ENCODE measurements at regions not wholly inside any gene's neighbourhood (a gene's known extent, or its start where the extent isn't known, plus 50 kb on each side); places are given as distances from the start of the nearest gene placed in this dataset.

- Histone ChIP-seq H3K4me1 (ENCODE audit: control insufficient read depth, low read length) (no peaks in the 10 kb centered on the region), H3K79me2 (ENCODE audit: control insufficient read depth, low read length) (no peaks in the 10 kb centered on the region), H3K4me2 (ENCODE audit: low read length) (no peak overlapping the region), H3K4me3 (ENCODE audit: low read length) (no peak overlapping the region), H3F3A (ENCODE audit: control insufficient read depth, insufficient read depth) (no peaks in the 10 kb centered on the region), H3K27me3 (ENCODE audit: control insufficient read depth, low read length) (no peaks in the 10 kb centered on the region), H3K36me3 (ENCODE audit: control insufficient read depth, low read length) (no peaks in the 10 kb centered on the region), H3K9me3 (ENCODE audit: control insufficient read depth, insufficient read depth, low read length) (no peaks in the 10 kb centered on the region), H3K9me2 (replicated peaks; ENCODE audit: control insufficient read depth, low read length) (no peaks in the 10 kb centered on the region), H3K27ac (ENCODE audit: low read depth, low read length) (no peak overlapping the region), H4K20me1 (ENCODE audit: control insufficient read depth, insufficient read depth, low read depth, low read length) (no peaks in the 10 kb centered on the region)
- TF ChIP-seq, protein P1, sequence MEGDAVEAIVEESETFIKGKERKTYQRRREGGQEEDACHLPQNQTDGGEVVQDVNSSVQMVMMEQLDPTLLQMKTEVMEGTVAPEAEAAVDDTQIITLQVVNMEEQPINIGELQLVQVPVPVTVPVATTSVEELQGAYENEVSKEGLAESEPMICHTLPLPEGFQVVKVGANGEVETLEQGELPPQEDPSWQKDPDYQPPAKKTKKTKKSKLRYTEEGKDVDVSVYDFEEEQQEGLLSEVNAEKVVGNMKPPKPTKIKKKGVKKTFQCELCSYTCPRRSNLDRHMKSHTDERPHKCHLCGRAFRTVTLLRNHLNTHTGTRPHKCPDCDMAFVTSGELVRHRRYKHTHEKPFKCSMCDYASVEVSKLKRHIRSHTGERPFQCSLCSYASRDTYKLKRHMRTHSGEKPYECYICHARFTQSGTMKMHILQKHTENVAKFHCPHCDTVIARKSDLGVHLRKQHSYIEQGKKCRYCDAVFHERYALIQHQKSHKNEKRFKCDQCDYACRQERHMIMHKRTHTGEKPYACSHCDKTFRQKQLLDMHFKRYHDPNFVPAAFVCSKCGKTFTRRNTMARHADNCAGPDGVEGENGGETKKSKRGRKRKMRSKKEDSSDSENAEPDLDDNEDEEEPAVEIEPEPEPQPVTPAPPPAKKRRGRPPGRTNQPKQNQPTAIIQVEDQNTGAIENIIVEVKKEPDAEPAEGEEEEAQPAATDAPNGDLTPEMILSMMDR (IDR thresholded peaks at IDR 0.05; ENCODE audit: low read depth, low read length, poor library complexity, severe bottlenecking): no peak
Observed at GRCh38 chr2:204180649-204181048, 244.1 kb downstream of the ICOS start.

DNA sequence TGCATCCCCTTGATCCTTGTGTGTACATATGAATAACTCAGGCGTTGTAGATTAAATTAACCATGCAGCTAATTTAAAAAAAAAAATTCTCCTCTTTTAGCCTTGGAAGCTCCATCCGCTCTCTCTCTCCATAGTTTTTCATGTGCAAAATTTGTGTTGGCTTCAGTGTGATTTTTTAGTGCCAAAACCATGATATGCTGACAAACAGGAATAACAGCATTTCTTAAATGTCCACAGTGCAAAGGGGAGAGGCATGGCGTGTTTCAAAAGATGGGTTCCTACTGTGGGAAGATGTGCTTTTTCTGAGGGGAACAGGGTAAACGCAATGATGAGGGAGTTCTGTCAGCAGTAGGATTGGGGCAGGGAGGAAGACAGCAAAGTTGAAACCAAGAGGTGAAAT lies 247.0 kb downstream of the ICOS start:
- Histone ChIP-seq H3K4me3 (ENCODE audit: low read length) (no peak overlapping the region), H3K27me3 (ENCODE audit: control insufficient read depth, low read length) (no peaks in the 10 kb centered on the region), H3K4me2 (ENCODE audit: low read length) (no peak overlapping the region), H3K9me2 (replicated peaks; ENCODE audit: control insufficient read depth, low read length) (no peaks in the 10 kb centered on the region), H4K20me1 (ENCODE audit: control insufficient read depth, insufficient read depth, low read depth, low read length) (no peaks in the 10 kb centered on the region), H3F3A (ENCODE audit: control insufficient read depth, insufficient read depth) (no peaks in the 10 kb centered on the region), H3K36me3 (ENCODE audit: control insufficient read depth, low read length) (no peaks in the 10 kb centered on the region), H3K4me1 (ENCODE audit: control insufficient read depth, low read length) (no peaks in the 10 kb centered on the region), H3K79me2 (ENCODE audit: control insufficient read depth, low read length) (no peaks in the 10 kb centered on the region), H3K27ac (ENCODE audit: low read depth, low read length) (no peak overlapping the region), H3K9me3 (ENCODE audit: control insufficient read depth, insufficient read depth, low read length) (no peaks in the 10 kb centered on the region)
- no peak for TF ChIP-seq EZH2phosphoT487 (IDR thresholded peaks at IDR 0.05; ENCODE audit: borderline replicate concordance, low read length)
- TF ChIP-seq, protein P1 (IDR thresholded peaks at IDR 0.05; ENCODE audit: low read depth, low read length, poor library complexity, severe bottlenecking): no peak

- no peaks in the 10 kb centered on the region for H3K9me2 ChIP-seq (replicated peaks; ENCODE audit: control insufficient read depth, low read length)
- TF ChIP-seq, protein P1 (IDR thresholded peaks at IDR 0.05; ENCODE audit: low read depth, low read length, poor library complexity, severe bottlenecking): no peak
- TF ChIP-seq EZH2phosphoT487 (IDR thresholded peaks at IDR 0.05; ENCODE audit: borderline replicate concordance, low read length): no peak
- H3F3A ChIP-seq (ENCODE audit: control insufficient read depth, insufficient read depth): no peaks in the 10 kb centered on the region
- no peaks in the 10 kb centered on the region for H3K4me1 ChIP-seq (ENCODE audit: control insufficient read depth, low read length)
- H3K27ac ChIP-seq (ENCODE audit: low read depth, low read length): no peak overlapping the region
- H3K4me3 ChIP-seq (ENCODE audit: low read length): no peak overlapping the region
- H3K79me2 ChIP-seq (ENCODE audit: control insufficient read depth, low read length): no peaks in the 10 kb centered on the region
- no peaks in the 10 kb centered on the region for H3K36me3 ChIP-seq (ENCODE audit: control insufficient read depth, low read length)
- no peak overlapping the region for H3K4me2 ChIP-seq (ENCODE audit: low read length)
- no peaks in the 10 kb centered on the region for H3K27me3 ChIP-seq (ENCODE audit: control insufficient read depth, low read length)
- H4K20me1 ChIP-seq (ENCODE audit: control insufficient read depth, insufficient read depth, low read depth, low read length): no peaks in the 10 kb centered on the region
- no peaks in the 10 kb centered on the region for H3K9me3 ChIP-seq (ENCODE audit: control insufficient read depth, insufficient read depth, low read length)
Observed at GRCh38 chr2:204184226-204184625, 247.7 kb downstream of the ICOS start.

All from DOHH2 (cell line).